H1 (cell line): ENCODE measurements at regions not wholly inside any gene's neighbourhood (a gene's known extent, or its start where the extent isn't known, plus 50 kb on each side); places are given as distances from the start of the nearest gene placed in this dataset.

Source experiments
- CHD7 ChIP-seq: fragments of 300-600 bp; sonication (generic); IDR thresholded peaks from 2 replicates; pipeline ENCODE4 v1.7.1; 2012; ENCODE audit warnings: low read length, moderate library complexity, mild to moderate bottlenecking, inconsistent platforms; ENCODE audit not compliant: insufficient replicate concordance
- NANOG ChIP-seq: IDR thresholded peaks from 2 replicates; pipeline ENCODE4 v1.6.1; 2011; ENCODE audit warnings: low read length, low read depth, mild to moderate bottlenecking, inconsistent platforms; ENCODE audit not compliant: insufficient read depth, poor library complexity, severe bottlenecking
- PHF8 ChIP-seq: fragments of 200-600 bp; sonication (generic); conservative IDR thresholded peaks from 2 replicates; pipeline ENCODE4 v1.7.1; 2012; ENCODE audit warnings: low read depth, mild to moderate bottlenecking, inconsistent platforms, low read length, moderate library complexity
- RAD21 ChIP-seq, 2 experiments: IDR thresholded peaks in 1 of 2; conservative IDR thresholded peaks in 1 of 2; 2 replicates each; pipeline ENCODE4 v1.6.1; 2011; ENCODE audit warnings: low read depth in 2 of 2, low read length in 2 of 2, improper control_type of control experiment in 1 of 2, inconsistent platforms in 1 of 2, mild to moderate bottlenecking in 1 of 2, moderate library complexity in 1 of 2
- SIX5 ChIP-seq: IDR thresholded peaks from 2 replicates; pipeline ENCODE4 v1.6.1; 2011; ENCODE audit warnings: mild to moderate bottlenecking, low read depth, low read length
- TF ChIP-seq, protein P1 (sequence below): IDR thresholded peaks from 2 replicates; pipeline ENCODE4 v1.6.1; 2012; ENCODE audit warnings: inconsistent platforms

GRCh38 chr15:69648775-69649735 lies 196.4 kb downstream of the RPLP1 start (continued):
- no peak for TF ChIP-seq CHD7
- TF ChIP-seq PHF8: no peak
- TF ChIP-seq NANOG: no peak
- TF ChIP-seq SIX5: no peak
- TF ChIP-seq, protein P1, sequence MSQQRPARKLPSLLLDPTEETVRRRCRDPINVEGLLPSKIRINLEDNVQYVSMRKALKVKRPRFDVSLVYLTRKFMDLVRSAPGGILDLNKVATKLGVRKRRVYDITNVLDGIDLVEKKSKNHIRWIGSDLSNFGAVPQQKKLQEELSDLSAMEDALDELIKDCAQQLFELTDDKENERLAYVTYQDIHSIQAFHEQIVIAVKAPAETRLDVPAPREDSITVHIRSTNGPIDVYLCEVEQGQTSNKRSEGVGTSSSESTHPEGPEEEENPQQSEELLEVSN: peak; percentile 31; the same call in 1 of the 2 replicates
- TF ChIP-seq RAD21 (IDR thresholded peaks at IDR 0.05 in 1 of 2, conservative IDR thresholded peaks at IDR 0.05 in 1 of 2; ENCODE audit: low read depth in 2 of 2, low read length in 2 of 2): no peak
